ENCODE measurements at regions not wholly inside any gene's neighbourhood (a gene's known extent, or its start where the extent isn't known, plus 50 kb on each side); places are given as distances from the start of the nearest gene placed in this dataset.

DNA sequence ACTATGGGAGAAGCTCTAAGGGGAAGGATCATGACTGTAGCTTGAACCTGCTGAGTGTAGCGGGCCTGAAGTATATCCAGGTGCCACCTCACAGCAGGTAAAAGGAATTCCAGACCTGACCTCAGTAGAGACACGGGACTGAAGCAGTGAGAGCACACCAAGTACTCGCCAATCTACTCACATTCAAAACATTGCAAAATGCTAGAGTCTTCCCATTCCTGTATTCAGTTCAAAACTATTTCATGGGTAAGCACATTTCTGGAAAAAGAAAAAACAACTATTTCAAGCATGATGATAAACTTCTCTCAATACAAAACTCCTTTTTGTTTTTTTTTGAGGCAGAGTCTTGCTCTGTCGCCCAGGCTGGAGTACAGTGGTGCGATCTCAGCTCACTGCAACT is 121.9 kb upstream of the AUTS2 start:
- in situ Hi-C loops (cut with MboI; ENCODE audit: low sequenced_read_pairs): no loop called here
- no peak overlapping the region for H4K8ac ChIP-seq (ENCODE audit: low read depth in 2 of 2, low read length in 2 of 2)
- H3K23ac ChIP-seq (ENCODE audit: low read depth, low read length): no peak overlapping the region
- DNase-seq: no peak
- H3K27me3 ChIP-seq (ENCODE audit: control insufficient read depth, insufficient read depth, low read length): no peaks in the 10 kb centered on the region
- no peaks in the 10 kb centered on the region for H3K9me1 ChIP-seq (ENCODE audit: insufficient read depth, low read length)
- intact Hi-C loops (cut with micrococcal nuclease): no loop called here
- no peak overlapping the region for H3K4ac ChIP-seq (ENCODE audit: low read depth, low read length)
- H2BK15ac ChIP-seq (ENCODE audit: low read depth, low read length): no peak overlapping the region
- no peak overlapping the region for H2BK120ac ChIP-seq (ENCODE audit: low read depth, low read length)
- H2BK5ac ChIP-seq (ENCODE audit: low read depth, low read length, poor library complexity, severe bottlenecking): no peak overlapping the region
- ChIA-PET CTCF (interaction anchor here (0.7 kb wide), 1 partner anchor 299 kb away, joined by 3 read pairs; no protein-coding TSS in a partner anchor), POLR2A (ENCODE audit: unreplicated experiment) (no interaction called here)
- H3K14ac ChIP-seq (replicated peaks; ENCODE audit: low read depth, low read length): no peak overlapping the region
- H3K4me3 ChIP-seq (ENCODE audit: insufficient read depth, low read depth, low read length): no peak overlapping the region
- no peak overlapping the region for H3K18ac ChIP-seq (ENCODE audit: low read depth, low read length)
- no peaks in the 10 kb centered on the region for H3K4me1 ChIP-seq (ENCODE audit: control insufficient read depth, insufficient read depth, low read length)
- H3K4me2 ChIP-seq (ENCODE audit: low read depth, low read length): no peak overlapping the region
- H3K27ac ChIP-seq (ENCODE audit: insufficient read depth, low read length): no peak overlapping the region
- H2BK20ac ChIP-seq (ENCODE audit: low read depth, low read length): no peak overlapping the region
- H3K9ac ChIP-seq (ENCODE audit: low read depth, low read length): no peak overlapping the region
- H3K79me1 ChIP-seq (ENCODE audit: low read depth in 1 of 2, low read length in 2 of 2): no peaks in the 10 kb centered on the region
- no peak for ATAC-seq (ENCODE audit: low read depth)
- no peak overlapping the region for H3K56ac ChIP-seq (ENCODE audit: extremely low read depth, insufficient read depth, low read length)
- no peaks in the 10 kb centered on the region for H3K36me3 ChIP-seq (ENCODE audit: control insufficient read depth, insufficient read depth, low read length)
- H2AK5ac ChIP-seq (ENCODE audit: low read depth, low read length): no peak overlapping the region
- dilution Hi-C loops (cut with HindIII; ENCODE audit: low sequenced_read_pairs, unreplicated experiment): no loop called here
- peaks cover 2% of the 10 kb centered on the region; the same call in 1 of the 2 replicates for H3K9me3 ChIP-seq (ENCODE audit: control insufficient read depth, insufficient read depth, low read length)
- TF ChIP-seq CEBPB (IDR thresholded peaks at IDR 0.05; ENCODE audit: low read depth, low read length) (no peak), RCOR1 (IDR thresholded peaks at IDR 0.05; ENCODE audit: insufficient replicate concordance, low read length) (no peak), FOS (IDR thresholded peaks at IDR 0.05; ENCODE audit: low read depth, low read length) (no peak), BHLHE40 (IDR thresholded peaks at IDR 0.05; ENCODE audit: low read depth, low read length) (no peak), RAD21 (IDR thresholded peaks at IDR 0.05; ENCODE audit: low read length) (no peak), MAFK (IDR thresholded peaks at IDR 0.05; ENCODE audit: low read depth, low read length) (no peak), SMC3 (IDR thresholded peaks at IDR 0.05; ENCODE audit: low read depth, low read length) (no peak), CHD1 (IDR thresholded peaks at IDR 0.05; ENCODE audit: low read depth, low read length) (no peak), NFE2L2 (IDR thresholded peaks at IDR 0.05; ENCODE audit: low read depth, low read length) (no peak), MAZ (IDR thresholded peaks at IDR 0.05; ENCODE audit: borderline replicate concordance, low read depth, low read length) (no peak), RFX5 (IDR thresholded peaks at IDR 0.05; ENCODE audit: low read depth, low read length) (no peak)
- TF ChIP-seq, protein P1, sequence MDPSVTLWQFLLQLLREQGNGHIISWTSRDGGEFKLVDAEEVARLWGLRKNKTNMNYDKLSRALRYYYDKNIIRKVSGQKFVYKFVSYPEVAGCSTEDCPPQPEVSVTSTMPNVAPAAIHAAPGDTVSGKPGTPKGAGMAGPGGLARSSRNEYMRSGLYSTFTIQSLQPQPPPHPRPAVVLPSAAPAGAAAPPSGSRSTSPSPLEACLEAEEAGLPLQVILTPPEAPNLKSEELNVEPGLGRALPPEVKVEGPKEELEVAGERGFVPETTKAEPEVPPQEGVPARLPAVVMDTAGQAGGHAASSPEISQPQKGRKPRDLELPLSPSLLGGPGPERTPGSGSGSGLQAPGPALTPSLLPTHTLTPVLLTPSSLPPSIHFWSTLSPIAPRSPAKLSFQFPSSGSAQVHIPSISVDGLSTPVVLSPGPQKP (IDR thresholded peaks at IDR 0.05; ENCODE audit: borderline replicate concordance, low read depth, low read length): no peak
- TF ChIP-seq, protein P2, sequence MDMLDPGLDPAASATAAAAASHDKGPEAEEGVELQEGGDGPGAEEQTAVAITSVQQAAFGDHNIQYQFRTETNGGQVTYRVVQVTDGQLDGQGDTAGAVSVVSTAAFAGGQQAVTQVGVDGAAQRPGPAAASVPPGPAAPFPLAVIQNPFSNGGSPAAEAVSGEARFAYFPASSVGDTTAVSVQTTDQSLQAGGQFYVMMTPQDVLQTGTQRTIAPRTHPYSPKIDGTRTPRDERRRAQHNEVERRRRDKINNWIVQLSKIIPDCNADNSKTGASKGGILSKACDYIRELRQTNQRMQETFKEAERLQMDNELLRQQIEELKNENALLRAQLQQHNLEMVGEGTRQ (IDR thresholded peaks at IDR 0.05; ENCODE audit: low read depth, low read length): no peak
- TF ChIP-seq, protein P3, sequence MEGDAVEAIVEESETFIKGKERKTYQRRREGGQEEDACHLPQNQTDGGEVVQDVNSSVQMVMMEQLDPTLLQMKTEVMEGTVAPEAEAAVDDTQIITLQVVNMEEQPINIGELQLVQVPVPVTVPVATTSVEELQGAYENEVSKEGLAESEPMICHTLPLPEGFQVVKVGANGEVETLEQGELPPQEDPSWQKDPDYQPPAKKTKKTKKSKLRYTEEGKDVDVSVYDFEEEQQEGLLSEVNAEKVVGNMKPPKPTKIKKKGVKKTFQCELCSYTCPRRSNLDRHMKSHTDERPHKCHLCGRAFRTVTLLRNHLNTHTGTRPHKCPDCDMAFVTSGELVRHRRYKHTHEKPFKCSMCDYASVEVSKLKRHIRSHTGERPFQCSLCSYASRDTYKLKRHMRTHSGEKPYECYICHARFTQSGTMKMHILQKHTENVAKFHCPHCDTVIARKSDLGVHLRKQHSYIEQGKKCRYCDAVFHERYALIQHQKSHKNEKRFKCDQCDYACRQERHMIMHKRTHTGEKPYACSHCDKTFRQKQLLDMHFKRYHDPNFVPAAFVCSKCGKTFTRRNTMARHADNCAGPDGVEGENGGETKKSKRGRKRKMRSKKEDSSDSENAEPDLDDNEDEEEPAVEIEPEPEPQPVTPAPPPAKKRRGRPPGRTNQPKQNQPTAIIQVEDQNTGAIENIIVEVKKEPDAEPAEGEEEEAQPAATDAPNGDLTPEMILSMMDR (conservative IDR thresholded peaks at IDR 0.05; ENCODE audit: low read depth, low read length): no peak
- no peak overlapping the region for H4K5ac ChIP-seq (ENCODE audit: low read depth, low read length)
- no TSS peak for BruUV-seq (replicated peaks)
- no peak overlapping the region for H2AFZ ChIP-seq (replicated peaks; ENCODE audit: low read length, poor library complexity)
- no peak overlapping the region for H4K91ac ChIP-seq (ENCODE audit: insufficient read depth, low read depth, low read length)
- H4K20me1 ChIP-seq (ENCODE audit: insufficient read depth, low read length): no peaks in the 10 kb centered on the region
- 90% methylated on average over 2 of the region's 5 CpGs; no CpG with 5 or more reads in 1 of the 2 experiments for WGBS, 2 experiments (ENCODE audit: extremely low coverage in 2 of 2, insufficient read length in 1 of 2)
- no peak overlapping the region for H2AK9ac ChIP-seq (replicated peaks; ENCODE audit: low read depth, low read length, poor library complexity)

Data from IMR-90 (cell line).